Chondrocyte (in vitro differentiated cells): ENCODE measurements at regions not wholly inside any gene's neighbourhood (a gene's known extent, or its start where the extent isn't known, plus 50 kb on each side); places are given as distances from the start of the nearest gene placed in this dataset.

ENCODE experiments used
- DNase-seq: peaks from one replicate; pipeline ENCODE4 v3.0.0; 2021; ENCODE audit warnings: mixed read lengths, low spot score
- H3K27ac Mint-ChIP-seq: one replicate; pipeline ENCODE4 v1.8.0; 2021; ENCODE audit warnings: mild to moderate bottlenecking, moderate library complexity, mixed read lengths; ENCODE audit not compliant: unreplicated experiment
- H3K27me3 Mint-ChIP-seq: 2 replicates; pipeline ENCODE4 v1.8.0; 2021; ENCODE audit warnings: low read depth, mixed read lengths
- H3K36me3 Mint-ChIP-seq: 2 replicates; pipeline ENCODE4 v1.8.0; 2021; ENCODE audit warnings: low read depth, mixed read lengths
- H3K4me1 Mint-ChIP-seq: 2 replicates; pipeline ENCODE4 v1.8.0; 2021; ENCODE audit warnings: low read depth, mild to moderate bottlenecking, mixed read lengths
- H3K4me3 Mint-ChIP-seq: one replicate; pipeline ENCODE4 v1.8.0; 2021; ENCODE audit warnings: mild to moderate bottlenecking, moderate library complexity, mixed read lengths; ENCODE audit not compliant: unreplicated experiment
- H3K9me3 Mint-ChIP-seq: 2 replicates; pipeline ENCODE4 v1.8.0; 2021; ENCODE audit warnings: low read depth, mixed read lengths
- TF ChIP-seq, protein P1 (sequence below): fragments of 200-600 bp; sonication (generic); IDR thresholded peaks from 2 replicates; pipeline ENCODE4 v1.5.0; 2021; ENCODE audit warnings: antibody characterized with exemption, mild to moderate bottlenecking, moderate library complexity

GRCh38 chr1:244207042-244207934 lies 156.2 kb downstream of the ZBTB18 start:
- Mint-ChIP-seq H3K27me3 (no peaks in the 10 kb centered on the region), H3K4me3 (no peak overlapping the region), H3K9me3 (no peaks in the 10 kb centered on the region), H3K27ac (no peak overlapping the region), H3K36me3 (no peaks in the 10 kb centered on the region), H3K4me1 (no peaks in the 10 kb centered on the region)
- DNase-seq, result no peak
- TF ChIP-seq, protein P1, sequence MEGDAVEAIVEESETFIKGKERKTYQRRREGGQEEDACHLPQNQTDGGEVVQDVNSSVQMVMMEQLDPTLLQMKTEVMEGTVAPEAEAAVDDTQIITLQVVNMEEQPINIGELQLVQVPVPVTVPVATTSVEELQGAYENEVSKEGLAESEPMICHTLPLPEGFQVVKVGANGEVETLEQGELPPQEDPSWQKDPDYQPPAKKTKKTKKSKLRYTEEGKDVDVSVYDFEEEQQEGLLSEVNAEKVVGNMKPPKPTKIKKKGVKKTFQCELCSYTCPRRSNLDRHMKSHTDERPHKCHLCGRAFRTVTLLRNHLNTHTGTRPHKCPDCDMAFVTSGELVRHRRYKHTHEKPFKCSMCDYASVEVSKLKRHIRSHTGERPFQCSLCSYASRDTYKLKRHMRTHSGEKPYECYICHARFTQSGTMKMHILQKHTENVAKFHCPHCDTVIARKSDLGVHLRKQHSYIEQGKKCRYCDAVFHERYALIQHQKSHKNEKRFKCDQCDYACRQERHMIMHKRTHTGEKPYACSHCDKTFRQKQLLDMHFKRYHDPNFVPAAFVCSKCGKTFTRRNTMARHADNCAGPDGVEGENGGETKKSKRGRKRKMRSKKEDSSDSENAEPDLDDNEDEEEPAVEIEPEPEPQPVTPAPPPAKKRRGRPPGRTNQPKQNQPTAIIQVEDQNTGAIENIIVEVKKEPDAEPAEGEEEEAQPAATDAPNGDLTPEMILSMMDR, result no peak

DNA sequence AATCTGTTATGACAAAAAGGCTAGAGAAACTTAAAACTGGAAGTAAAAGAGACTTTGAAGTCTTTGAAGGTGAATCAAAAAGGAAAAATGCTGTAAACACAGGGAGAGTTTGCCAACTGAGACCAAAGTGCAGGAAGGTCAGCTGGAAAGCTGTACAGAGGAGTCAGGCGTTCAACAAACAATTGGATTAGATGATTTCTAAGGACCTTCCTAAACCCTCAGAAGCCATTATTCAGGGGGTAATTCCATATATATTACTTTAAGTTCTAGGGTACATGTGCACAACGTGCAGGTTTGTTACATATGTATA lies 156.8 kb downstream of the ZBTB18 start:
- H3K9me3 Mint-ChIP-seq, result no peaks in the 10 kb centered on the region
- H3K36me3 Mint-ChIP-seq, result no peaks in the 10 kb centered on the region
- no peaks in the 10 kb centered on the region for H3K27me3 Mint-ChIP-seq
- no peak overlapping the region for H3K27ac Mint-ChIP-seq
- TF ChIP-seq, protein P1, result no peak
- no peak for DNase-seq
- H3K4me3 Mint-ChIP-seq, result no peak overlapping the region
- H3K4me1 Mint-ChIP-seq, result no peaks in the 10 kb centered on the region

GRCh38 chr1:244209955-244210354 lies 158.9 kb downstream of the ZBTB18 start:
- Mint-ChIP-seq H3K4me1 (peaks cover 8% of the 10 kb centered on the region), H3K9me3 (no peaks in the 10 kb centered on the region), H3K36me3 (no peaks in the 10 kb centered on the region), H3K27me3 (no peaks in the 10 kb centered on the region), H3K27ac (no peak overlapping the region), H3K4me3 (no peak overlapping the region)
- no peak for DNase-seq
- TF ChIP-seq, protein P1, result no peak

DNA sequence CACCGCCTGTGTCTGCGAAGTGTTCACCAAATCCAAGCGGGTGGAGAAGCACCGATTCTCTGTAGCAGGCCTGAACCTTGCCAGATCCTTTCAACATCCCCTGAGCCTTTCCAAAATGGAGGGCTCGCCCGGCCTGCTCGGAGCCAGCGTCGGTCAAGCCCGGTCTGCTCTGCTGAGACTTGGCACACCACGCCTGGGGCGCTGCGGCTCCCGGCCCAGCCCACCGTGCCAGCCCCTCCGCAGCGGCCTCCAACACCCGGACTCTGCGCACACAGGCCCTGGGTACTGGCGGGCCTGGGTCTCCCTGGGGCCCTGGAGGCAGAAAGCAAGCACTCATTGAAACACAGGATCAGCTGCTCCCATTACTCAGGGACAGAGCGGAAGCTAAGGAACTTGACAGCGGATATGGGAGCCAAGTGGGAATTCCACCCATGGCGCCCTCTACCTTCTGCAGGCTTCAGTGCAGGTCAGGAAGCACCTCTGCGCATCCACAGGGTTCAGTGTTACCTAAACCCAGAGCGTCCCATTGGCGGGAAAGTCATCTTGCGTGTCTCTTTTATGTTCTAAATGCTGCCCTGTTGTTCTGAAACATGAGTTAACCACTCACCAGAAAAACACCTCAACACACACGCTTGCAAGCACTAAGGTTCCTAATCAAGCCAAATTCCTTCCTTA lies 159.9 kb downstream of the ZBTB18 start:
- Mint-ChIP-seq H3K4me1 (peaks cover 8% of the 10 kb centered on the region), H3K27ac (no peak overlapping the region), H3K9me3 (no peaks in the 10 kb centered on the region), H3K27me3 (no peaks in the 10 kb centered on the region), H3K36me3 (no peaks in the 10 kb centered on the region), H3K4me3 (no peak overlapping the region)
- no peak for DNase-seq
- TF ChIP-seq, protein P1, result peak; percentile 59

GRCh38 chr1:244211559-244211944 lies 160.5 kb downstream of the ZBTB18 start:
- Mint-ChIP-seq H3K9me3 (no peaks in the 10 kb centered on the region), H3K36me3 (no peaks in the 10 kb centered on the region), H3K4me1 (peaks cover 8% of the 10 kb centered on the region), H3K27me3 (no peaks in the 10 kb centered on the region), H3K4me3 (no peak overlapping the region), H3K27ac (no peak overlapping the region)
- TF ChIP-seq, protein P1, result no peak
- DNase-seq, result no peak
